Ovary (tissue), 3 donors: ENCODE measurements at regions not wholly inside any gene's neighbourhood (a gene's known extent, or its start where the extent isn't known, plus 50 kb on each side); places are given as distances from the start of the nearest gene placed in this dataset.

Experiments
- CTCF ChIP-seq, 3 donors: fragments of 450-650 bp in 2 of 3; fragments of 200-600 bp in 1 of 3; IDR thresholded peaks; one replicate each; pipeline versions ENCODE4 v1.5.1 to v1.8.0; 2016 to 2022; ENCODE audit warnings: antibody characterized with exemption in 3 of 3, mild to moderate bottlenecking in 1 of 3
- POLR2A ChIP-seq: fragments of 450-650 bp; IDR thresholded peaks from one replicate; pipeline ENCODE4 v1.6.1; 2017; ENCODE audit warnings: antibody characterized with exemption, mild to moderate bottlenecking, moderate library complexity
- donor health status: DM: no; HTN: no; CAD: no.

- TF ChIP-seq CTCF (IDR thresholded peaks at IDR 0.05) (no peak), POLR2A (no peak)
These were observed 117.0 kb upstream of the EPHA4 start for GRCh38 chr2:221689140-221689539.
